HG03378 (cell line): ENCODE measurements at regions not wholly inside any gene's neighbourhood (a gene's known extent, or its start where the extent isn't known, plus 50 kb on each side); places are given as distances from the start of the nearest gene placed in this dataset.
"Not testable (repeated sequence)": the region's sequence is repeated elsewhere in the genome, so short reads cannot be mapped to it uniquely, and the experiment has no call there.

Experiments used
- ATAC-seq: cut with Tn5 transposase; IDR thresholded peaks from one replicate; pipeline ENCODE4 v1.9.1; 2021; ENCODE audit warnings: mild to moderate bottlenecking, moderate library complexity; ENCODE audit not compliant: unreplicated experiment

GRCh38 chr4:174183259-174183658 lies 100.2 kb downstream of the FBXO8 start:
- no peak for ATAC-seq

GRCh38 chr4:174181827-174182226 lies 101.6 kb downstream of the FBXO8 start:
- ATAC-seq: no peak

- ATAC-seq: no peak
Observed at GRCh38 chr4:174177536-174177935, 105.9 kb downstream of the FBXO8 start.

GRCh38 chr4:174175836-174176235 lies 107.6 kb downstream of the FBXO8 start:
- ATAC-seq: not testable (repeated sequence)

GRCh38 chr4:174173360-174173759 lies 110.1 kb downstream of the FBXO8 start:
- ATAC-seq: no peak

- ATAC-seq: no peak
Observed at GRCh38 chr4:174172274-174172673, 111.2 kb downstream of the FBXO8 start.

GRCh38 chr4:174170906-174171305 lies 112.6 kb downstream of the FBXO8 start:
- ATAC-seq: no peak

GRCh38 chr4:174170091-174170490 lies 113.4 kb downstream of the FBXO8 start:
- no peak for ATAC-seq

- no peak for ATAC-seq
Observed at GRCh38 chr4:174157106-174157607, 126.3 kb downstream of the FBXO8 start.

GRCh38 chr4:174156239-174156826 lies 127.1 kb downstream of the FBXO8 start:
- peak; percentile 90 for ATAC-seq

- ATAC-seq: no peak
Observed at GRCh38 chr4:174154215-174154854, 129.1 kb downstream of the FBXO8 start.

- ATAC-seq: no peak
Observed at GRCh38 chr4:174152717-174153466, 130.6 kb downstream of the FBXO8 start.

GRCh38 chr4:174147863-174148262 lies 135.6 kb downstream of the FBXO8 start:
- no peak for ATAC-seq

GRCh38 chr4:174144106-174144505 lies 139.4 kb downstream of the FBXO8 start:
- no peak for ATAC-seq

- no peak for ATAC-seq
Observed at GRCh38 chr4:174141876-174142275, 141.6 kb downstream of the FBXO8 start.

- ATAC-seq: no peak
Observed at GRCh38 chr4:174138616-174139015, 144.9 kb downstream of the FBXO8 start.

GRCh38 chr4:174137698-174138097 lies 145.8 kb downstream of the FBXO8 start:
- no peak for ATAC-seq

- no peak for ATAC-seq
Observed at GRCh38 chr4:174135936-174136406, 147.5 kb downstream of the FBXO8 start.

- ATAC-seq: no peak
Observed at GRCh38 chr4:174135530-174135929, 147.9 kb downstream of the FBXO8 start.

GRCh38 chr4:174134361-174134760 lies 149.1 kb downstream of the FBXO8 start:
- no peak for ATAC-seq

- no peak for ATAC-seq
Observed at GRCh38 chr4:174133551-174133950, 149.9 kb downstream of the FBXO8 start.

- no peak for ATAC-seq
Observed at GRCh38 chr4:174131901-174132300, 151.6 kb downstream of the FBXO8 start.
